Panc1 (cell line): ENCODE measurements at regions not wholly inside any gene's neighbourhood (a gene's known extent, or its start where the extent isn't known, plus 50 kb on each side); places are given as distances from the start of the nearest gene placed in this dataset.

Experiments
- ATAC-seq: fragments of 200-7000 bp; cut with Tn5 transposase; 2 replicates; pipeline ENCODE4 v1.9.1; 2020; ENCODE audit warnings: mild to moderate bottlenecking, moderate library complexity
- BruUV-seq: library from RNA; stranded (reverse); fragments of 400-500 nt; replicated peaks from 2 replicates; lab custom pipeline; 2021; lab: Mats Ljungman, UMichigan
- CTCF ChIA-PET: fragments of 300-600 bp; sonication (Branson Sonifier 250); formaldehyde crosslinking; loops from one replicate; lab custom pipeline; 2022; ENCODE audit warnings: antibody characterized with exemption; lab: Charles Lee
- POLR2A ChIA-PET: fragments of 300-600 bp; sonication (Branson Sonifier 250); formaldehyde crosslinking; loops from one replicate; lab custom pipeline; 2022; ENCODE audit warnings: antibody characterized with exemption; lab: Charles Lee
- DNase-seq: peaks from one replicate; pipeline ENCODE4 v3.0.0-alpha.2; 2010; ENCODE audit warnings: low read depth, low spot score
- H3K27ac ChIP-seq: 2 replicates; pipeline ENCODE4 v1.5.1; 2011; ENCODE audit warnings: mild to moderate bottlenecking, low read length, inconsistent platforms
- H3K27me3 ChIP-seq: fragments of 200-500 bp; sonication (Bioruptor generic); 2 replicates; pipeline ENCODE4 v1.6.0; 2014; ENCODE audit warnings: low read length, inconsistent platforms; ENCODE audit not compliant: control insufficient read depth, insufficient read depth
- H3K36me3 ChIP-seq: fragments of 200-500 bp; sonication (Bioruptor generic); 2 replicates; pipeline ENCODE4 v1.5.1; 2014; ENCODE audit warnings: inconsistent platforms, mild to moderate bottlenecking, low read length, moderate library complexity; ENCODE audit not compliant: control insufficient read depth, insufficient read depth
- H3K4me1 ChIP-seq: 2 replicates; pipeline ENCODE4 v1.5.1; 2011; ENCODE audit warnings: inconsistent platforms, mild to moderate bottlenecking, low read length, moderate library complexity; ENCODE audit not compliant: control insufficient read depth, insufficient read depth
- H3K4me3 ChIP-seq, 2 experiments: 2 replicates each; pipeline ENCODE4 v1.5.1; 2011 to 2012; ENCODE audit warnings: low read depth in 2 of 2, low read length in 2 of 2, mild to moderate bottlenecking in 2 of 2, inconsistent platforms in 1 of 2, moderate library complexity in 1 of 2
- H3K9me3 ChIP-seq: fragments of 200-500 bp; sonication (Bioruptor generic); 2 replicates; pipeline ENCODE4 v1.5.1; 2014; ENCODE audit warnings: low read depth, mild to moderate bottlenecking, inconsistent platforms, low read length, moderate library complexity; ENCODE audit not compliant: control insufficient read depth, insufficient read depth
- CTCF ChIP-seq: fragments of 450-650 bp; IDR thresholded peaks from 2 replicates; pipeline ENCODE4 v1.5.1; 2017; ENCODE audit warnings: mild to moderate bottlenecking
- POLR2AphosphoS5 ChIP-seq: IDR thresholded peaks from 2 replicates; pipeline ENCODE4 v1.6.1; 2012; ENCODE audit warnings: mild to moderate bottlenecking, low read depth, low read length, moderate library complexity
- REST ChIP-seq, 2 experiments: IDR thresholded peaks; 2 replicates each; pipeline ENCODE4 v1.6.1; 2011 to 2012; ENCODE audit warnings: low read depth in 2 of 2, control low read depth in 1 of 2, low read length in 1 of 2, mild to moderate bottlenecking in 1 of 2, moderate library complexity in 1 of 2; ENCODE audit not compliant: insufficient read depth in 1 of 2
- SIN3A ChIP-seq: IDR thresholded peaks from 2 replicates; pipeline ENCODE4 v1.6.1; 2012; ENCODE audit warnings: low read depth, mild to moderate bottlenecking, low read length, moderate library complexity, borderline replicate concordance; ENCODE audit not compliant: insufficient read depth
- TCF7L2 ChIP-seq: IDR thresholded peaks from 2 replicates; pipeline ENCODE4 v1.6.1; 2011; ENCODE audit warnings: mild to moderate bottlenecking, low read depth, low read length, inconsistent platforms
- in situ Hi-C: cut with HindIII; loops from 2 replicates; pipeline ENCODE4 v1.10.0; 2016; ENCODE audit warnings: low sequenced_read_pairs, low pct_unique_long_range_greater_than_20kb
- intact Hi-C: fragments of 100-400 bp; cut with micrococcal nuclease; formaldehyde crosslinking; loops from one replicate; pipeline ENCODE4 v1.10.0; 2022; ENCODE audit not compliant: unreplicated experiment

- DNase-seq: no peak
- intact Hi-C loops: no loop called here
- BruUV-seq: no TSS peak
Observed at GRCh38 chr4:135359128-135359527, 1157.5 kb upstream of the PABPC4L start.

GRCh38 chr4:135357091-135357490 lies 1155.5 kb upstream of the PABPC4L start:
- ChIA-PET POLR2A (no interaction called here), CTCF (no interaction called here)
- Histone ChIP-seq H3K36me3 (no peaks in the 10 kb centered on the region), H3K9me3 (no peaks in the 10 kb centered on the region), H3K4me1 (no peaks in the 10 kb centered on the region), H3K27me3 (no peaks in the 10 kb centered on the region), H3K4me3 (no peak overlapping the region), H3K27ac (no peak overlapping the region)
- no TSS peak for BruUV-seq
- intact Hi-C loops: no loop called here
- no peak for TF ChIP-seq TCF7L2
- TF ChIP-seq REST (IDR thresholded peaks at IDR 0.05; ENCODE audit: insufficient read depth in 1 of 2, low read depth in 2 of 2, low read length in 1 of 2): no peak
- TF ChIP-seq POLR2AphosphoS5: no peak
- TF ChIP-seq CTCF: no peak
- TF ChIP-seq SIN3A: no peak
- in situ Hi-C loops: no loop called here
- ATAC-seq: no peak
- DNase-seq: no peak

More at GRCh38 chr4:135359128-135359527, 1157.5 kb upstream of the PABPC4L start:
- TF ChIP-seq CTCF (no peak), TCF7L2 (no peak), SIN3A (no peak)
- in situ Hi-C loops: no loop called here
- H3K9me3 ChIP-seq: no peaks in the 10 kb centered on the region
- ChIA-PET POLR2A (no interaction called here), CTCF (no interaction called here)
- no peaks in the 10 kb centered on the region for H3K4me1 ChIP-seq
- no peaks in the 10 kb centered on the region for H3K27me3 ChIP-seq
- H3K36me3 ChIP-seq: no peaks in the 10 kb centered on the region
- no peak overlapping the region for H3K4me3 ChIP-seq
- no peak for ATAC-seq
- H3K27ac ChIP-seq: no peak overlapping the region
